ENCODE measurements at regions not wholly inside any gene's neighbourhood (a gene's known extent, or its start where the extent isn't known, plus 50 kb on each side); places are given as distances from the start of the nearest gene placed in this dataset.

- TF ChIP-seq POLR2A (IDR thresholded peaks at IDR 0.05) (no peak), CTCF (IDR thresholded peaks at IDR 0.05) (no peak)
These were observed 641.0 kb upstream of the FRG1 start for GRCh38 chr4:189299706-189300105.
